Astrocyte of the cerebellum (primary cell): ENCODE measurements at regions not wholly inside any gene's neighbourhood (a gene's known extent, or its start where the extent isn't known, plus 50 kb on each side); places are given as distances from the start of the nearest gene placed in this dataset.

Source experiments
- DNase-seq: peaks from one replicate; pipeline ENCODE4 v3.0.0-alpha.2; 2011; ENCODE audit warnings: low read depth
- H3K4me3 ChIP-seq: 2 replicates; pipeline ENCODE4 v1.5.1; 2011; ENCODE audit warnings: mild to moderate bottlenecking, low read depth, low read length, moderate library complexity
- CTCF ChIP-seq: IDR thresholded peaks from 2 replicates; pipeline ENCODE4 v1.5.1; 2012; ENCODE audit warnings: low read length, low read depth, moderate library complexity, mild to moderate bottlenecking; ENCODE audit errors: missing control alignments
- in situ Hi-C: cut with HindIII; loops from 2 replicates; pipeline ENCODE4 v1.10.0; 2017; ENCODE audit warnings: low sequenced_read_pairs

GRCh38 chr1:48077795-48078222, 80.6 kb upstream of the TRABD2B start:
- in situ Hi-C loops: no loop called here
- TF ChIP-seq CTCF: no peak
- no peak for DNase-seq
- H3K4me3 ChIP-seq: no peak overlapping the region

- in situ Hi-C loops: no loop called here
- no peak overlapping the region for H3K4me3 ChIP-seq
- TF ChIP-seq CTCF: no peak
- no peak for DNase-seq
Observed at GRCh38 chr1:48076017-48076416, 78.8 kb upstream of the TRABD2B start.

GRCh38 chr1:48073798-48074530, 76.8 kb upstream of the TRABD2B start:
- TF ChIP-seq CTCF: no peak
- in situ Hi-C loops: no loop called here
- no peak overlapping the region for H3K4me3 ChIP-seq

GRCh38 chr1:48071513-48071912, 74.3 kb upstream of the TRABD2B start:
- H3K4me3 ChIP-seq: no peak overlapping the region
- in situ Hi-C loops: no loop called here
- no peak for TF ChIP-seq CTCF
- DNase-seq: no peak

More at GRCh38 chr1:48073798-48074530, 76.8 kb upstream of the TRABD2B start:
- no peak for DNase-seq

GRCh38 chr1:48070396-48070750, 73.2 kb upstream of the TRABD2B start:
- no peak for TF ChIP-seq CTCF
- no peak overlapping the region for H3K4me3 ChIP-seq
- in situ Hi-C loops: no loop called here
- no peak for DNase-seq

- in situ Hi-C loops: no loop called here
- no peak for TF ChIP-seq CTCF
- DNase-seq: no peak
- H3K4me3 ChIP-seq: no peak overlapping the region
Observed at GRCh38 chr1:48069662-48070395, 72.6 kb upstream of the TRABD2B start.
